ENCODE measurements at regions not wholly inside any gene's neighbourhood (a gene's known extent, or its start where the extent isn't known, plus 50 kb on each side); places are given as distances from the start of the nearest gene placed in this dataset.

DNA sequence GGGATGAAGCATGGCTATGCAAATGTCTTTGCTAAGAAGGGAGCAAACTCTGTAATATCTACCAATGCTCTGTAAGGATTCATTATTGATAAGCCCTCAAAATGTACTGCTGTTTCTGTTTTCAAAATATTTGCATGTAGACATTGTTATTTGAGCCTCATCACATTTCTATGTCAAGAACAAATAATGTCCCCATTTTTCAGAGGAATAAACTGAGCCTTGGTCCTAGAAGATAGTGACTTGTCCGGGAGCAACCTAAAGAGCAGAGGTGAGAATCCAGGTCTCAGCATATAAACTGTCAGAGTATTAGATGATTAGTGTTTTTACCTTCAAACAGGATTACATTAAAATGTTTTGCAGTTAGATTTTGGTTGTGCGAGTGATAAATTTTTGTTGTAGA is 125.5 kb upstream of the SRRM4 start:
- in situ Hi-C loops (cut with HindIII; ENCODE audit: low sequenced_read_pairs) = no loop called here
- no peak overlapping the region for H3K4me3 ChIP-seq (ENCODE audit: low read depth, low read length)
- TF ChIP-seq, protein P1, sequence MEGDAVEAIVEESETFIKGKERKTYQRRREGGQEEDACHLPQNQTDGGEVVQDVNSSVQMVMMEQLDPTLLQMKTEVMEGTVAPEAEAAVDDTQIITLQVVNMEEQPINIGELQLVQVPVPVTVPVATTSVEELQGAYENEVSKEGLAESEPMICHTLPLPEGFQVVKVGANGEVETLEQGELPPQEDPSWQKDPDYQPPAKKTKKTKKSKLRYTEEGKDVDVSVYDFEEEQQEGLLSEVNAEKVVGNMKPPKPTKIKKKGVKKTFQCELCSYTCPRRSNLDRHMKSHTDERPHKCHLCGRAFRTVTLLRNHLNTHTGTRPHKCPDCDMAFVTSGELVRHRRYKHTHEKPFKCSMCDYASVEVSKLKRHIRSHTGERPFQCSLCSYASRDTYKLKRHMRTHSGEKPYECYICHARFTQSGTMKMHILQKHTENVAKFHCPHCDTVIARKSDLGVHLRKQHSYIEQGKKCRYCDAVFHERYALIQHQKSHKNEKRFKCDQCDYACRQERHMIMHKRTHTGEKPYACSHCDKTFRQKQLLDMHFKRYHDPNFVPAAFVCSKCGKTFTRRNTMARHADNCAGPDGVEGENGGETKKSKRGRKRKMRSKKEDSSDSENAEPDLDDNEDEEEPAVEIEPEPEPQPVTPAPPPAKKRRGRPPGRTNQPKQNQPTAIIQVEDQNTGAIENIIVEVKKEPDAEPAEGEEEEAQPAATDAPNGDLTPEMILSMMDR (IDR thresholded peaks at IDR 0.05; ENCODE audit: low read depth, low read length, missing control alignments) = no peak
- DNase-seq (ENCODE audit: low read depth) = no peak

DNA sequence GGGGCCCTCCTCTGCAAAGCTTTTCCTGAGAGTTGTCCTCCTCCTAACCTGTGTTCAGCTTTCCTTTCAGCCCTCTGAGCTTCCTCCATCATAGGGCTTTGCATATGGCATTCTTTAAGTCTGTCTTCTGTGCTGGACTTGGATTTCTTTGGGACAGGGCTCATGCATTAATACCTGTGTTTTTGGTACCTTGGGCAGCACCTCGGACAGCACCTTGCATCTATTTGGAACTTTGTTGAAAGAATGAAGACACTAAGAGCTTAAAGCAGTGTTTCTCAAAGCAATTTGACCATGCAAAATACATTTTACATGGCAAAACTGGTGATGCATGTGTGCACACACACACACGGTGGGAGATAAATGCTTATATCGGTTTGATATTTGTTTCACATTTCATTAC is 115.0 kb upstream of the SRRM4 start:
- H3K4me3 ChIP-seq (ENCODE audit: low read depth, low read length) = no peak overlapping the region
- in situ Hi-C loops (cut with HindIII; ENCODE audit: low sequenced_read_pairs) = no loop called here
- DNase-seq (ENCODE audit: low read depth) = no peak
- TF ChIP-seq, protein P1 (IDR thresholded peaks at IDR 0.05; ENCODE audit: low read depth, low read length, missing control alignments) = no peak

DNA sequence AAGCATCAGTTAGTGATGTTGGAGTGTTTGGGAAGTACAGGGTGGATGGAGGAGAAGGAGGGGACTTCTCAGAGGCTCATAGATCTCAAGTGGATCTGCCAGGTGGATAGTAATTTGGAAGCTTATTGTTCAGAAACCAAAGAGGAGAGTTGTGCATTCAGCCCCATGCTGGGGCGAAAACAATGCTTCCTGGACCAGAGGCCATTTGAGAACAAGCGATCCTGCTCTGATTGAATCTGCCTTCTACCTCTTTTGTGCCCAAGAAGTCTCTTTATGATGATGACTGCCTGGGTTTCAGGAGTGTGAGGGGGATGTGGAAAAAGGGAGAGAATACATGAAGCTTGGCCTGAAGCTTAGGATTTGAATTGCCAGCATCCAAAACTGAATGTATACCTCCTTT is 110.8 kb upstream of the SRRM4 start:
- DNase-seq (ENCODE audit: low read depth) = no peak
- no peak overlapping the region for H3K4me3 ChIP-seq (ENCODE audit: low read depth, low read length)
- in situ Hi-C loops (cut with HindIII; ENCODE audit: low sequenced_read_pairs) = no loop called here
- TF ChIP-seq, protein P1 (IDR thresholded peaks at IDR 0.05; ENCODE audit: low read depth, low read length, missing control alignments) = no peak

- in situ Hi-C loops (cut with HindIII; ENCODE audit: low sequenced_read_pairs) = no loop called here
- TF ChIP-seq, protein P1 (IDR thresholded peaks at IDR 0.05; ENCODE audit: low read depth, low read length, missing control alignments) = no peak
- no peak for DNase-seq (ENCODE audit: low read depth)
- no peak overlapping the region for H3K4me3 ChIP-seq (ENCODE audit: low read depth, low read length)
Measured at GRCh38 chr12:118874698-118875548, 106.4 kb upstream of the SRRM4 start.

DNA sequence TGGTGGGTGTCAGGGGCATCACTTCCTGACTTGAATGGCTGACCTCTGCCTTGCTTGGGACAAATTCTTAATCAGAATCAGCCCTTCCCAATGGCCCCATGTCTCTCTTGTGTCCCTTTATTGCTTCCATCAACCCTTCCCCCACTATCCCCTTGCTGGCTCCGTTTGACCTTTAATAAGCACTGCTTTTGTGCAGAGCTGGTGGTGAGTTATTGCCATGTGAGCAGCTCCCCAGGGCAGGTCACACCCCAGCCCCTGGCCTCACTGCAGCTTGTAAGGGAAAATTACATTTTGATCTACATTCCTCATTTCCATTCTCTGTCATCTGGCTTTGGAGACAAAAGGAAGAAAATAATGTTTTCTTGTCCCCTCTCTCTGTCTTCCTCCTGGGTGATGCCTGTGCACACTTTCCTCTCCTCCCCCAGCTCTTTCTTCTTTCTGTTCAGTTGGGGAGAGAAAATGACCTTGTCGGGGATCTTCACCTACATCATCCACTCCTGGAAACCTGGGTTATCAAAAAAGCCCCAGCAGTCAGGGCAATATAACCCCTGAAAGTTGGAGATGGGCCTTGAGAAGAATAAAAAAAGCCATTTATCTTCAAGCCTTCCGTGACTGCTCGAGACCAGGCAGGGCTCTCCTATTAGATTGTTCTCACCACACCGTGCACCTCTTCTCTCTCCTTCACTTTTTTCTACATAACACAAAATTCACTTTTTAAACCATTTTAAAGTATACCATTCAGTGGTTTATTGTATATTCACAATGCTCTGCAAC is 100.4 kb upstream of the SRRM4 start:
- in situ Hi-C loops (cut with HindIII; ENCODE audit: low sequenced_read_pairs) = no loop called here
- H3K4me3 ChIP-seq (ENCODE audit: low read depth, low read length) = no peak overlapping the region
- DNase-seq (ENCODE audit: low read depth) = no peak
- TF ChIP-seq, protein P1 (IDR thresholded peaks at IDR 0.05; ENCODE audit: low read depth, low read length, missing control alignments) = no peak

DNA sequence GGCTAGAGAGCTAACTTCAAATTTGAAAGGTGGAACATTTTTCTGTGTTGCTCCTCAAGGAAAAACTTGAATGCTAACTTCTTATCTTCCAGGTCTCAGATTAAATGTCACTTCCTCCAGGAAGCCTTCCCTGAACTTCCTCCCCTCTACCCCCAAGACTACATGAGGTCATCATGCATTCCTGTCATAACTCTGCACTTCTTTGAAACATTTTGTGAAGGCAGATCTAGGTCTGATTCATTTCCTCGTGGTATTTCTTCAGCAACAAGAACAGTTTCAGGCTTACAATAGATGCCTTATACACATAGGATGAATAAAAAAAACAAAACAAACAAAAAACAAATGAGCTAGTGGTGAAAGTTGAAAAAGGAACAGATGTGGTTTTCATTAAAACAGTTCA is 97.1 kb upstream of the SRRM4 start:
- in situ Hi-C loops (cut with HindIII; ENCODE audit: low sequenced_read_pairs) = no loop called here
- no peak overlapping the region for H3K4me3 ChIP-seq (ENCODE audit: low read depth, low read length)
- TF ChIP-seq, protein P1 (IDR thresholded peaks at IDR 0.05; ENCODE audit: low read depth, low read length, missing control alignments) = no peak
- DNase-seq (ENCODE audit: low read depth) = no peak

Data from astrocyte of the cerebellum (primary cell).